ENCODE measurements at regions not wholly inside any gene's neighbourhood (a gene's known extent, or its start where the extent isn't known, plus 50 kb on each side); places are given as distances from the start of the nearest gene placed in this dataset.

DNA sequence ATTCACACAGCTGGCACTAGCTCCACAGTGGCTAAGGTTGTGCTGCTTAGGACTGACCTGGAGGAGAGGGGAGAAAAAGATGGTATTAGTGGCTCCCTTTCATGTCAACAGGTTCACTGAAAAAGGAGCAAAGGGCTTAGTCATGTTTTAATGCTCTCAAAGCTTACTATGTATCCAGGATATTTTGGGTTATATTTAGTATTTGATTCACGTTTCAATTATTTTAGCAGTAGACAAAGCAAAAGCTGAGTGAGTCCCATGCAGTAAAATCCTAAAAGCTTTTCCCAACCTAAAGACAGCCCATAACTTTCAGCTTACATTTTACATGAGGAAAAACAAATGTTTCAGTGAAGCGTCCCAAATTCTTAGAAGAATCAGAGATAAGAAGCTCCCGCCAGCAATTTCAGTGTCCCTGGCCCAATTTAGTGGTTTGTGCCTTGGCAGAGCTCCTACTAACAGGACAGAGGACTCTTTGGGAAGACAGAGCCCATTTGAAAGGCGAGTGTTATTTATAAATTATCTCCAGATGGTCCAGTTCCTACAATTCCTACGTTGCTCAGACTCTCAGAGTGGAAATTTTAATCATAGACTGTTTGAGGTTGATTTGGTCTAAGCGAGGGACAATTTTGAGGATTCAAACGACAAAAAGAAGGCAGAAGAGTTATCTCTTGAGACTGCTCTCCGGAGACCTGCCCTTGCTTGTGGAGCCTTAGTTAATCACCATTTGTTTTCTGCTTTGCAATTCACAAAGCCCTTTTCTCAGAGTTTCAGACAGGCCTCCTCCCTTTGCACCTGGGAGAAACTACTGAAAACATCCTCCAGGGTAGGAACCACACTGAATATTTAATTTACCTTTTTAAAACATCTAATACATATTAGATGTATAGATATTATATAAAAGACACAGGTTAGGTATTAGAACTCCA is 225.0 kb upstream of the ANKRD55 start:
- peak; percentile 72 for DNase-seq

DNA sequence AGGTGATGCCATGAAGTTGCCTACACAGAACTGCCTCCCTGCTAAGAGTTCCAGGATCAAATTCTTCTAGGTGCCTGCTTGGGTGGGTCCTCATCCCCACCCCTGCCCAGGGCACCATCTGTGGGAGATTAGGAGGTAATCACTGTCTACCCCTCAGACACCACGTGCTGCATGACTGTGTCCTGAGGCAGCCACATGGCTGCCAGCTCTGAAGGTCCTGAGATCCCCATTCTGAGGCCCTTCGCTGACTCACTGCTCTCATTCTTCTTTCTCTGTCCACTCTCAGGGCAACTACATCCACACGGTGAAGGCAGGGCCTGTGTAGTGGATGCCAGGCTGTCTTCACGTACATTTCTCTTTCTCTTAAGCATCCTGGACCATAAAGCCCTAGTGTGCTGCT is 222.9 kb upstream of the ANKRD55 start:
- no peak for DNase-seq

DNA sequence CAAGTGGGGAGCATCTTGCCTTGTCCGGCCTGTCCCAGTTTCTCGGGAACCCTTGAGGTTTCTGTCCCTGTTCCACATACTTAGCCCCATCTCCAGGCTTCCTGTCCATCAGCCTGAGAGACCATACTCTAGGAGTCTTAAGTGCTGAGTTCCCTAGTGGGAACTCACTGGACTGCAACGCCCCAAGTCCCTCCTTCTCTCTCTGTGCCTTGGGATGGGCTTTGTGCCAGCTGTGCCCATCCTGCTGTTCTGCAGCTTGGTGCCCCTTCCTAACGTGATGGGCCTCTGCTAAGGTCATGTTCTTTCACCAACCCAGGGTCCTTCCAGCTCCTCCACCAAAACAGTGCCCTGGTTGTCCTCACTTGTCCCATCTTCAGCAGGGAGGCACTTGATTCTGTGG is 222.3 kb upstream of the ANKRD55 start:
- no peak for DNase-seq

DNA sequence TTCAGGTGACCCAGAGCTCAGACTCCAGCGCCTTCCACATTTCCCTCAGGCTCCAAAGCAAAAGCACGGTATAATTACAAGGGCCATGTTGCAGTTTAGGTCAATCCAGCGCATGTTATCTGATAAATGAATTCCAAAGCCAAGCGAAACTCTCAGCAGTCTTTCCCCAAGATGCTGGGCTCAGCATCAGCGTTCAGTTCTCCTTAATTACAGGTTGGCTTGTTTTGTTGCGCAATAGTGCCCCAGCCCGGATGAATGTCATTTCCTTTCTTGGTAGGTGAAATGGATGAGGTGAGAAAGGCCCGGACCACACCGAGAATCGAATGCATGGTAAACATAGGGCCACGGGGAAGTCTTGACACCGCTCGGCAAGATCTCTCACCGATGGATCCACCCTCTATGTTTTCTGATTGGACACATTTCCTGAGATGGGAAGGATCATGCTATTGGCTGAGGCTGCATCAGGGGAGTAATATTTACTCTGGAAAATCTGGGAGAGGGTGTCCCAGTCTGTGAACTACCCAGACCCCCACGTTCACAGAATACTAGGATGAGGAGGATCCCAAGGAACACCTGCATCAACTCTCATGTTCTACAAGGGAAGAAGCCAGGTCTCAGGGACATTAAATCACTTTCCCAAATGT is 221.2 kb upstream of the ANKRD55 start:
- DNase-seq, result no peak

DNA sequence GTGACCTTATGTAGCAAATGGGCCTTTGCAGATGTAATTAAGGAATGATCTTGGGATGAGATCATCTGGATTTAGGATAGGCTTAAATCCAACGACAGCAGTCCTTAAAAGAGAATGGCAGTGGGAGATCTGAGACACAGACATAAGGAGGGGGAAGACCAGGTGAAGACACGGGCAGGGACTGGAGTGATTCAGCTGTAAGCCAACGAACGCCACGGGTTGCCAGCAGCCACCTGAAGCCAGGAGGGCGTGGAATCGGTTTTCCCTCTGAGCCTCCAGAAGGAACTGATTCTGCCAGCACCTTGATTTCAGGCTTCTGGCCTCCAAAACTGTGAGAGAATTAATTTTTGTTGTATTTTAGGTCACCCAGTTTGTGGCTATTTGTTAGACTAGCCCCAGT is 218.6 kb upstream of the ANKRD55 start:
- DNase-seq, result no peak

DNA sequence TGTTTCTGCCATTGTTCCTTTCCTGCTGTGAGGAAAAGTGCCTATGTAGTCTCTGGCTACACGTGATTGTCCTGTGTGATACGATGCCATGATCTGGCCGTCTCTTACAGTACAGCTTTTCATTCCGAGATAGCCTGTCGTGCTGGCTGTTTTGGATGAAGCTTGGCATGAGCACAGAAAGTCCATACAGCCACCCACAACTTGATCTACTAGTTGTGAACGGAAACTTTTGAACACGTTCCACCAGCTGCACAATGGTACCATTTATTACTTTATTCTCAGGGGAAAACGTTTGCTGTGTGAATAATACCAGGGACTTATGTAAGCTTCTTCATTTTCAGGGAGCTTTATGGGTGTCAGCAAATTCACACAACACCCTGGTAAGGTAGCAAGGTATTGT is 217.6 kb upstream of the ANKRD55 start:
- peak; percentile 32 for DNase-seq

DNA sequence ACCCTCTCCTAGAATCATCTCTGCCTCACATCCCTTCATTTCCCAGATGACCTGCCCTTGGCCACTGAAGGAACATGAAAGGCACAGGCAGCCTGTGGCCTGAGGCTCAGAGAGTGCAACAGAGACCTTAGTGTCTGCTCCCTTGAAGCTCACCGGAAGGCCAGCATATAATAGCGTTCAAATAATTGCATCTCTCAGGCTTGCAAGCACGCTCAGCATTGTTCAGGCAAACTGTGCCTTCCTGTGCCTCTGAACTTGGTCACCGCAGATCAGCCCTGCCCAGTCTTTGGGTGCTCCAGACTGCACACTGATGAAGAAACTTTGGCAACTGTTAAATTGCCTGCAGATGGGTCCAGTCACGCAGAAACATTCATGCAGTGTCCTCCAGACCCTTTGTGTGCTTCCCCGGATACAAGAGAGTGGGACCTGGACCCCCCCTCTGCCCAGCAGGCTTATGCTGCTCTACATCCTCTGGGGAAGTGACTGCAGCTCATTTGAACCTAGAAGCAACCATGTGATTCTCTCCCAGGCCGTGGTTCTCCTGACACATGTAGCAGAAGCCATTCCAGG is 216.0 kb upstream of the ANKRD55 start:
- no peak for DNase-seq

DNA sequence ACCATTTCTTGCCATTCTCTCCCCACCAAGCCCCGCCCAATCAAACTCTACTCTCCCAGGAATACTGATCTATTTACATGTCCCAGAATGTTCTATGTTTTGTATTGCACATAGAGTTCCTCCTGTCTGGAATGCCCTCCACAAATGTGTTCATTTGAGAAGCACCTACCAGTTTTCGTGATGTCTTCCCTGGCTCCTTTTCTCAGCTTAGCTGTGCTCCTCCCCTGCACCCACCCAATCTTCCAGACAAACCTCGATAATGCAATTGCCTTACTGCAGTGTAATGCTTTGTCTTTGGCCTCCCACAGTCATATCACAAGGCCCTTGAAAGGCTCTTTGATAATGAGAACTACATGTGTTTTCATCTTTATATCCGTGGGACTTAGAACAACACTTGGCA is 214.5 kb upstream of the ANKRD55 start:
- DNase-seq, result no peak

DNA sequence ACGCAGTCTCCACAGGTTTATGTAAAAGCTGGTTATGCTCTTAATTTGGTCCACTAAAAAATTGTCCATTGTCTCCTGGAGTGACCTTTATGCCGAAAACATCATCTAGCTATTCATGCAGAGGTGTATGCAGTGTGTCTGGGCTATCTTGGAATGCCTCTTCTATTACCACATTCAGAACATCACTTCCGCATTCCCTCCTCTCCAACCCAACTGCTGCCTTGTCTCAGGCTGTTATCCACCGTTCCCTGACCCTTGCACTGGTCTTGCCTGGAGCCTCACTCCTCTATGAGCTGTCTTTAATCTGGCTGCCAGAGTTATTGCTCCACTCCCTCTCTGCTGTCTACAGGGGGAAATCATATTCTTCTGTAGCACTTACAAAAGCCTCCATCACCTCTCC is 214.1 kb upstream of the ANKRD55 start:
- no peak for DNase-seq

DNA sequence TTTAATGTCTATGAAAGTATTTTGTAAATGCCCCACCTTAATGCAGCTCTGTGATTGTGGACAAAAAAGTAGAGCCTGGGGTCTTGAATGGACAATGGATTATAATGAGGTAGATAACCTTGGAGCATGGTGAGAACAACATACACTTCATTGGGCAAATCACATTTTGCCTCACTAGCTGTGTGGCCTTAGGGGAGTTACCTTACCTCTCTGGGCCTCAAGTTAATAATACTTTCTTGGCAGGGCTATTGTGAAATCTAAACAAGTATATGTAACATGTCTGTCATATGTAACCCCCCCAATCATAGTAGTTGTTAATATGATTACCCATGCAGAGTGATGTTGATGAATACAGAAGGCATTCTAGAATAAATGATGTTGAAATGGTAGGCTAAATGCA is 213.6 kb upstream of the ANKRD55 start:
- DNase-seq, result no peak

DNA sequence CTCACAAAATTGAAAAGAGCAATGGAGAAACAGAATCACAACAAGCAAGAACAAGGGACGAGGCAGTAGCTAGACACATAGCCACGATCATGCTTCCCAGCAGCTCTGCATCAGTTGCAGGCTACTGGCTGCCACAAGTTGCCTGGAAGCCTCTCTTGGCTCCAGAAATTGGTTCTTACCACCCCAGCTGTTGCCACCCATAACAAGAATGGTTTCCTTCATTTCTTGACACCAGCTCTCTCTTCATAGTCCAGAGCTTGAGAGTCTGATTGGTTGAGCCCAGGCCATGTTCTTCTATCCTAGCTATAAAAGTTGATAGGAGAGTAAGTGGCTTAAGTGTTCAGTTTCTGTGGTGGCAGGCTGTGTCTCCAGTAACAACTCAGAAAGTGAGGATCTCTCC is 210.7 kb upstream of the ANKRD55 start:
- no peak for DNase-seq

DNA sequence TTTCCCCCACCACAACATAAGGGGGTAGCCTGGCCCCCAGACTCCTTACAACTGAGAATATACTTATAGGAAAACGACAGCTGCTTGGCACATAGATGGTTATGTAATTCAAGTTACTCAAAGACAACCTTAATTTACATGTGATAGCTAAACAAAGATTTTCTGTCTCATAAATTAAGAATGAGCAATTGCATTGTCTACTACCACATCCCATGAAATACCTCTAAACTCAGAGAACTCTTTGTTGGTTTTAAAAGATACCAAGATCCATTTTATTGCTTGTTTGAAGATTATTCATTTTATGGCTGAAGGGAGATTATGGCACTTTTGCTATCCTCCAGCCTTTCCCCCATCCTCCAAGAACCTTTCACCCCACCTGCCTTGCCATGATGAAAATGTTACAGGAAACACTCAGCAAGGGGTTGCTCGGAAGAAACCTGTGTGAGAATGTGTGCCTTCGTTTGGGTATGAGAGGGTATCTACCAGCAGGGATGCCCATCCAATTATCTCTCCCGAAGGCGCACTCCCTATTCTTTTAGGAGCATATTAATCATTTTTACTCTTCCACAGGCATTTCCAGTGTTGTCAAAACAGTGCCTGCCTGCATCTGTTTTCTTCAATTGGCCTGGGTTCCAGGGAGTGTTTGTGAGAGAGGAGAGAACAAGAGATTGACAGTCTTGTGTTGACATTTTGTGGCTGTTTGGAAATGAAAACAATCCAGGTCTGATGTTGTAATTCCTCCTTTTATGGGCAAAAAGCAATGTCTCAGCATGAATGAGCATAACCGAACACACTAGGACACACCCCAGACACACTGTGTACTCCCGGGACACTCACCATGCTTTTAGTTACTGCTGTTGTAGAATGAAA is 208.0 kb upstream of the ANKRD55 start:
- DNase-seq, result peak; percentile 54

DNA sequence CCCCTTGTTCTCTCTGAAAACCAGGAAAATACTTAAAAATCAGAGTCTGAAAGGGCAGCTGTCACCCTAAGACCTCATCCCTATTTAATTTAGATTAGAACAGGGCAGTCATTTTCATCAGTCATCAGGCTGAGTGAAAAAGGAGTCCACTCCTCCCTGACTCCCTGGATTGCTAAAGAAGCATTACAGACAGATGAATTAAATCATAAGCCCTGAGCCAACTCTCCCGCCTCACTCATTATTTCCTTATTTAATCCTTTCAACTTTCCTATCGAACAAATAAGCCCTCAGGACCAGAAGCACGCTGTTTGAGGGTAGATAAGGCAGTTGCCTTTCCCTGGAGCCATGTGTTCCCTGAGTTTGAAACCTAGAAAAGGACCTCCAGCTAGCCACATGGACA is 201.9 kb upstream of the ANKRD55 start:
- DNase-seq, result no peak

DNA sequence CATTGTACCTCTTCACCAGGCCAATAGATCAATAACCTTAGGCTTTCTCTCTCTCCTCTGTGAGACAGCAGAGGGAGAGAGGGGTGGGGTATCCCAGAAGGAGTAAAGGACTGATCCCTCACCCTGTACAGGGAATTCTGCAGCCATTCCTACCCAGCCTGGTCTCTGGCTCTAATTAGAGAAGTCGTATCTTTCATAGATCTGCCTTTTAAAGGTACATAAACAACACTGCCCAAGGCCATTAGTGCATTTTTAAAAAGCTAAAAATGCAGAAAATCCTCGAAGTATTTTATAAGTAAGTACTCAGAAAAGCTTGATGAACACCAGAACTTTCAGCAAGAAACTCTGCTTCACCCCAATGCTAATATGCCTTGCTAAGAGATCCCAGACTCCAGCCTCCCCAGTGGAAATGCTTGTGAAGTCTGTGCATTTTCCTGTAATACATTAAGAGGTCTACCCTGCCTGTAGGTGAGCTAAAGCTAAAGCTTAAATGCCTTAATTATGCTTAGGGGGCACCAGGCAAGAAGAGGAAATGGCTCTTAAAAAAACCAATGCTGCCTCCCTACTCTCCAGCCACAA is 200.0 kb upstream of the ANKRD55 start:
- no peak for DNase-seq

DNA sequence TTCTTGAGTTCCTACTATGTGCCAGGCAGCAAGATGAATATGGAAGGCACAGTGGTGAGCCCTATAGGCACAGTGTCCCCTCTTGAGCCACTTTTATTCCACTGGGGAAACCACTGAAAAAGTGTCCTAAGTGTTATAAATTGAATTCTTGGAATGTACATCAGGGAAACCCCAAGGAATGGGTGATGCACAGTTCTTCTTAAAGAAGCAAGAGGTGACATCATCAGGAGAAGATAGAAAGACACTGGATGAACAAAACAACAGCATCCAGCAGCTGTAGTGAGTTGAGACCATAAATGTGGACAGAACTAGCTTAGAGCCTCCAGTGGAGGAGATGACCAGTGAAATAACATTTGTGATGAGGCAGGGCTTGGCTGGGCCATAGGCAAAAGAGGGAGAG is 199.2 kb upstream of the ANKRD55 start:
- no peak for DNase-seq

DNA sequence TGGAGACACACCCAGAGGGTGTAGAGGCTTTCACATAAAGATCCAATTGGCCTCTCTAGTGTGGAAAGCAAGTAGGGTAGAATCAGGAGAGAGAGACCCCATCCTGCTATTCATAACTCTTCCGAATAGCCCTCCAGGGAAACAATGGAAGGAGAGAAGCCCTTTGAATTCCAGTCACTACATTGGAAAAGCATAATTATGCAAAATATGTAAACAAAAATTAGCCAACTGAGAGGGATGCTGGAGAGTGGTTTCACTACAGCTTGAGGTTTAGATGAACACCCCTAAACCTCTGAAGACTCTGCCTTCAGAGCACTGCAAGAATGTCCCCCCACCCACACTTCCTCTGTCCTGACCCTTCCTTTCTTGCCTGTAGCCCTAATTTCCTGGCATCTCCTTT is 197.3 kb upstream of the ANKRD55 start:
- no peak for DNase-seq

DNA sequence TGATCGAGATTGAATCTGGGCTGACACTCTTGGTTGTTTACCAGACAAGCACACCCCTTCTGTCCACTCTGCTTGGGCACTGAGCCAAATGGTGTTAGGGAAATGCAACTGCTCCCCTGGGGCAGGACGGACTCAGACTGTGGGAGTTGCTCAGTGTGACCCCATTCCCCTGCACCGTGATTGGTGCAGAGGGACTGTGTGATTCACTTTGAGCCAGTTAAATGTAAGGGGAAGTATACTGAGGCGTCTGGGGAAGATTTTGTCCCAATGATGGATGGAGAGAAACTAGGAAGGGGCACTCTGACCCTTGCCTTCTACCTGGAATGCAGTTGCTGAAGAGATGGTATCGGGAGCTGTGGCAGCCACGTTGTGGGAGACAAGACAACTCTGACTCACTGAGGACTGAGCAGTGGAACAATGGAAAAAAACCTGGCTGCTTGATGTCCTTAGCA is 196.0 kb upstream of the ANKRD55 start:
- DNase-seq, result no peak

DNA sequence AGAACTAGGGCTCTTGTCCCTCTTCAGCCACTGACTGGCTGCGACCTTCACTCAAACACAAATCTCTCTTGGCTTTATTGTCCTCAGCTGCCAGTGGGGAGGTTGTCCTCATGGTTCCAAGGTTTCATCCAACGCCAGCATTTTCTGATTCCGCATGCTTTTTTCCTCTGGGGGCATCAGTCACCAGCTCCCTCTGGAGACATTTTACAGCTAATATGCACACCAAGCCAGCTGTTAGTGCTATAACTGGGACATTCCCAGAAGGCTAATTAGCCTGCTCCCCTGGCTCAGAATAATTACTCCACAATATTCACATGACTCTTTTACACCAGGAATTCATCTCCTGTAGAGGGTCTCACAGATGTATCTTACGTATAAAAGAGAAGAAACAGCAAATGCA is 193.6 kb upstream of the ANKRD55 start:
- no peak for DNase-seq

DNA sequence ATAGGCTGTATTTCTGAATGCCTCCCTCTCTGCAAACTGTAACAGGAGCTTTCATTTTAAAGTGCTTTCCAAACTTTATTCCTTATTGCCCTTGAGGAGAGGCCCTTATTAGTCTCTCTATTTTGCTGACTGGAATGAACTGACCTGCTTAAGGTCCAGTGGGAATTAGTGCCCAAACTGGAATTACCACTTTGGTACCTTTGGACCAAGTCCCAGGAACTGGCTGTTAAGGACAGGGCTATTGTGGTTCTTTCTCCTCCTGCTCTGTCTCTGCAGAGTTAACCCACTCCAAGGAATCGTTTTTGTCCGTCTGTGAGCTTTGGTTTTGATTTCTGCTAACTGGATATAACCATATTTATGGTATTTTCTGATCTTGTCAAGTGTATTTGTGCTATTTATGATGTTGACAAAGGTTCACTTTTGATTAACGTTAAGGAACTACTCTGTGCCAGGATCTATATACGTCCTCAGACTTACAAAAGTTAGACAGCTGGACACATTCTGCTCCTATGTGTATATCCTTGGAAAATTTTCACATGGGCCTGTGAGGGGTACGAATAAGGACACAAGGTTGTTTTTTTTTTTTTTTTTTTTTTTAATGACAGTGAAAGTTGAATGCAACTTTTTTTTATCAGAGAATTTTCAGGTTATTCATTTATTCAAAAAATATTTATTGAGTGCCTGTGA is 189.1 kb upstream of the ANKRD55 start:
- no peak for DNase-seq

DNA sequence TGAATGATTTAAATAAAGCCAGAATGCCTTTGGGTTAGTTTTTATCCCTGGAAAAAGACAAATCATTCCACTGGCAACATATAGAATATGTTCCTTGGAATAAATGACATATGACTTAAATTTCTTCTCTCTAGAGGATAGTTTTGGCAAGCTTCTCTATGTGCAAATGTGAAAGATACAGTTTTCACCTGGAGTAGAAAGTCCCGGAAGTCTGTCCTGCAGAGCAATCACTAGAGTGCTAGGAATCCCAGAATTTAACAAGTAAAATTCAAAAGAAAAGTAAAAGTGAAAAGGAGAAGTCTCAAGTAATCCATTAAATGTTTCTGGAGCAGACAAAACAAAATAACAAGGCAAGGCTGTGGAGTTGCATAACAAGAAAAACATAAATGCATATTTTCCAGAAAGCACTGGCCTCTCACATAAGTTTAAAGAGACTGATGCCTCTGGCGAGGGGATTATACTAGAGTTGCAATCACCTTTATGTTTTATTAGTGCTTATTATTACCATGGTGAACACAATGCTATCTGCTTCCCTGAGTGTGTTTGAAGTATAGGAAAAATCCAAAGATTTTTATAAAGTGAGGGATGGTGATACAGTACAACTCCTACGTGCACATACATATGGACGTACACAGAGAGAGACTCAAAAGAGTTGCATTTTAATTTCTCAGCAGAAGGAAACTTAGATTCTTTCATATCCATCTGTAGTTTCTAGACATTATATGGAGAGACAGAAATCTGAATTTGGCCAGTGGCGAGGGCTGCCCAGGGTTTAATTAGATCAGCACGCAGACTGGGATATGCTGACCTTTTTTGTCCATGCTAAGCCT is 188.3 kb upstream of the ANKRD55 start:
- no peak for DNase-seq

DNA sequence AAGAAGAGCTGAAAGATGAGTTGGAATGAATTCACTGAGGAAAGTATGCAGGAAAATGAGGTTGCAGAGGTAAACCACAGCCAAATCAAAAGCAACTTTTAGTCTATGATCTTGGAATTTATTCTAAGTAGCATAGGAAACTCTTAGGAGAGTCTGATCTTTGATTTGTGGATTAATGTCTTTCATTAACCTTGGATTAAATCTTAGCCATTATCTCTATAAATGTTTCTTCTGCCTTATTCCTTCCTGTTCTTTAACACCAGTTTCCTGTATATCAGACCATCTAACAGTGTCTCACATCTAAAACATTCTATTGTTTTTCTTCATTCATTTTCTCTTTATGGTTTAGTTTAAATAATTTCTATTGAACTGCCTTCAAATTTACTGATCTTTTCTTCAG is 187.2 kb upstream of the ANKRD55 start:
- no peak for DNase-seq

All from tongue (tissue), 1 donor.